Central memory CD8-positive, alpha-beta T cell (primary cell): ENCODE measurements at regions not wholly inside any gene's neighbourhood (a gene's known extent, or its start where the extent isn't known, plus 50 kb on each side); places are given as distances from the start of the nearest gene placed in this dataset.

ENCODE experiments used
- ATAC-seq: fragments of 150-1000 bp; cut with Tn5 transposase; replicated peaks from 2 replicates; pipeline ENCODE4 v1.10.0; 2022; ENCODE audit warnings: mild to moderate bottlenecking, moderate FRiP score, moderate number of reproducible peaks; ENCODE audit not compliant: poor library complexity, severe bottlenecking; ENCODE audit errors: extremely low read depth
- DNase-seq, 2 donors: peaks; one replicate each; pipeline ENCODE4 v3.0.0; 2021; ENCODE audit warnings: low spot score in 2 of 2
- H3K27ac Mint-ChIP-seq: one replicate; pipeline ENCODE4 v1.8.0; 2022; ENCODE audit warnings: low read depth, mild to moderate bottlenecking, moderate library complexity, mixed read lengths
- H3K27me3 Mint-ChIP-seq: one replicate; pipeline ENCODE4 v1.8.0; 2022; ENCODE audit warnings: mixed read lengths
- H3K36me3 Mint-ChIP-seq: one replicate; pipeline ENCODE4 v1.8.0; 2022; ENCODE audit warnings: mild to moderate bottlenecking, moderate library complexity, mixed read lengths; ENCODE audit not compliant: insufficient read depth
- H3K4me1 Mint-ChIP-seq: one replicate; pipeline ENCODE4 v1.8.0; 2022; ENCODE audit warnings: mixed read lengths
- H3K4me3 Mint-ChIP-seq: one replicate; pipeline ENCODE4 v1.8.0; 2022; ENCODE audit warnings: mild to moderate bottlenecking, moderate library complexity, mixed read lengths
- H3K9me3 Mint-ChIP-seq: one replicate; pipeline ENCODE4 v1.8.0; 2022; ENCODE audit warnings: mixed read lengths

- Mint-ChIP-seq H3K4me3 (no peak overlapping the region), H3K36me3 (no peaks in the 10 kb centered on the region), H3K27me3 (no peaks in the 10 kb centered on the region), H3K4me1 (no peaks in the 10 kb centered on the region), H3K9me3 (no peaks in the 10 kb centered on the region), H3K27ac (no peak overlapping the region)
- ATAC-seq (no peak), DNase-seq (no peak)
These were observed 433.3 kb downstream of the RAP2B start for GRCh38 chr3:153595186-153595815.

GRCh38 chr3:153596401-153596800 is 434.4 kb downstream of the RAP2B start:
- Mint-ChIP-seq H3K27me3 (no peaks in the 10 kb centered on the region), H3K4me3 (no peak overlapping the region), H3K4me1 (no peaks in the 10 kb centered on the region), H3K36me3 (no peaks in the 10 kb centered on the region), H3K27ac (no peak overlapping the region), H3K9me3 (no peaks in the 10 kb centered on the region)
- no peak for DNase-seq
- no peak for ATAC-seq

GRCh38 chr3:153599685-153600084 is 437.7 kb downstream of the RAP2B start:
- Mint-ChIP-seq H3K9me3 (no peaks in the 10 kb centered on the region), H3K27me3 (no peaks in the 10 kb centered on the region), H3K36me3 (no peaks in the 10 kb centered on the region), H3K27ac (no peak overlapping the region), H3K4me3 (no peak overlapping the region), H3K4me1 (no peaks in the 10 kb centered on the region)
- no peak for DNase-seq
- ATAC-seq, result no peak

- Mint-ChIP-seq H3K4me3 (no peak overlapping the region), H3K27me3 (peaks cover 6% of the 10 kb centered on the region), H3K36me3 (no peaks in the 10 kb centered on the region), H3K27ac (no peak overlapping the region), H3K4me1 (no peaks in the 10 kb centered on the region), H3K9me3 (no peaks in the 10 kb centered on the region)
- DNase-seq (no peak), ATAC-seq (no peak)
These were observed 438.9 kb downstream of the RAP2B start for GRCh38 chr3:153600896-153601295.

GRCh38 chr3:153601374-153601853 is 439.4 kb downstream of the RAP2B start:
- no peaks in the 10 kb centered on the region for H3K4me1 Mint-ChIP-seq
- H3K27ac Mint-ChIP-seq, result peak overlapping the region; percentile 60
- H3K9me3 Mint-ChIP-seq, result no peaks in the 10 kb centered on the region
- peaks cover 11% of the 10 kb centered on the region for H3K27me3 Mint-ChIP-seq
- ATAC-seq, result no peak
- no peak overlapping the region for H3K4me3 Mint-ChIP-seq
- H3K36me3 Mint-ChIP-seq, result no peaks in the 10 kb centered on the region
- DNase-seq, result no peak

GRCh38 chr3:153602801-153603200 is 440.8 kb downstream of the RAP2B start:
- DNase-seq (no peak), ATAC-seq (no peak)
- Mint-ChIP-seq H3K27me3 (peaks cover 11% of the 10 kb centered on the region), H3K4me3 (no peak overlapping the region), H3K27ac (no peak overlapping the region), H3K4me1 (no peaks in the 10 kb centered on the region), H3K9me3 (no peaks in the 10 kb centered on the region), H3K36me3 (no peaks in the 10 kb centered on the region)

- no peak for DNase-seq
- ATAC-seq, result no peak
- no peaks in the 10 kb centered on the region for H3K9me3 Mint-ChIP-seq
- H3K4me1 Mint-ChIP-seq, result no peaks in the 10 kb centered on the region
- H3K36me3 Mint-ChIP-seq, result no peaks in the 10 kb centered on the region
- H3K27ac Mint-ChIP-seq, result no peak overlapping the region
- H3K27me3 Mint-ChIP-seq, result no peaks in the 10 kb centered on the region
- H3K4me3 Mint-ChIP-seq, result no peak overlapping the region
These were observed 452.1 kb downstream of the RAP2B start for GRCh38 chr3:153614140-153614539.

GRCh38 chr3:153614563-153614962 is 452.5 kb downstream of the RAP2B start:
- no peak overlapping the region for H3K4me3 Mint-ChIP-seq
- no peaks in the 10 kb centered on the region for H3K9me3 Mint-ChIP-seq
- H3K27me3 Mint-ChIP-seq, result no peaks in the 10 kb centered on the region
- no peak overlapping the region for H3K27ac Mint-ChIP-seq
- no peak for DNase-seq
- H3K4me1 Mint-ChIP-seq, result no peaks in the 10 kb centered on the region
- no peak for ATAC-seq
- H3K36me3 Mint-ChIP-seq, result no peaks in the 10 kb centered on the region

- Mint-ChIP-seq H3K9me3 (peaks cover 1% of the 10 kb centered on the region), H3K27ac (no peak overlapping the region), H3K27me3 (no peaks in the 10 kb centered on the region), H3K4me1 (peaks cover 1% of the 10 kb centered on the region), H3K36me3 (no peaks in the 10 kb centered on the region), H3K4me3 (no peak overlapping the region)
- ATAC-seq, result no peak
- no peak for DNase-seq
These were observed 453.8 kb downstream of the RAP2B start for GRCh38 chr3:153615863-153616262.

GRCh38 chr3:153617463-153617862 is 455.4 kb downstream of the RAP2B start:
- H3K9me3 Mint-ChIP-seq, result peaks cover 4% of the 10 kb centered on the region
- H3K4me3 Mint-ChIP-seq, result no peak overlapping the region
- peaks cover 17% of the 10 kb centered on the region for H3K4me1 Mint-ChIP-seq
- DNase-seq (no peak), ATAC-seq (no peak)
- H3K27me3 Mint-ChIP-seq, result no peaks in the 10 kb centered on the region
- no peaks in the 10 kb centered on the region for H3K36me3 Mint-ChIP-seq
- no peak overlapping the region for H3K27ac Mint-ChIP-seq

GRCh38 chr3:153618176-153618575 is 456.1 kb downstream of the RAP2B start:
- H3K4me1 Mint-ChIP-seq, result peaks cover 23% of the 10 kb centered on the region
- no peaks in the 10 kb centered on the region for H3K36me3 Mint-ChIP-seq
- ATAC-seq, result no peak
- no peak overlapping the region for H3K4me3 Mint-ChIP-seq
- peaks cover 4% of the 10 kb centered on the region for H3K9me3 Mint-ChIP-seq
- H3K27ac Mint-ChIP-seq, result no peak overlapping the region
- H3K27me3 Mint-ChIP-seq, result no peaks in the 10 kb centered on the region
- no peak for DNase-seq

- Mint-ChIP-seq H3K4me3 (no peak overlapping the region), H3K9me3 (peaks cover 4% of the 10 kb centered on the region), H3K36me3 (no peaks in the 10 kb centered on the region), H3K27ac (no peak overlapping the region), H3K4me1 (peaks cover 34% of the 10 kb centered on the region), H3K27me3 (no peaks in the 10 kb centered on the region)
- DNase-seq (no peak), ATAC-seq (no peak)
These were observed 457.2 kb downstream of the RAP2B start for GRCh38 chr3:153619268-153619667.

GRCh38 chr3:153621953-153622352 is 459.9 kb downstream of the RAP2B start:
- H3K27ac Mint-ChIP-seq, result peak overlapping the region; percentile 75
- peaks cover 42% of the 10 kb centered on the region for H3K4me1 Mint-ChIP-seq
- DNase-seq (no peak), ATAC-seq (peak; percentile 35)
- no peaks in the 10 kb centered on the region for H3K36me3 Mint-ChIP-seq
- H3K9me3 Mint-ChIP-seq, result peaks cover 4% of the 10 kb centered on the region
- H3K27me3 Mint-ChIP-seq, result no peaks in the 10 kb centered on the region
- peak overlapping the region; percentile 45 for H3K4me3 Mint-ChIP-seq
